ACHN (cell line): ENCODE measurements at regions not wholly inside any gene's neighbourhood (a gene's known extent, or its start where the extent isn't known, plus 50 kb on each side); places are given as distances from the start of the nearest gene placed in this dataset.

Experiments
- DNase-seq: peaks from one replicate; pipeline ENCODE4 v3.0.0-alpha.2; 2015
- in situ Hi-C: cut with HindIII; loops from 2 replicates; pipeline ENCODE4 v1.10.0; 2017; ENCODE audit warnings: low sequenced_read_pairs, low pct_ligation_motif_present, low pct_unique_long_range_greater_than_20kb

DNA sequence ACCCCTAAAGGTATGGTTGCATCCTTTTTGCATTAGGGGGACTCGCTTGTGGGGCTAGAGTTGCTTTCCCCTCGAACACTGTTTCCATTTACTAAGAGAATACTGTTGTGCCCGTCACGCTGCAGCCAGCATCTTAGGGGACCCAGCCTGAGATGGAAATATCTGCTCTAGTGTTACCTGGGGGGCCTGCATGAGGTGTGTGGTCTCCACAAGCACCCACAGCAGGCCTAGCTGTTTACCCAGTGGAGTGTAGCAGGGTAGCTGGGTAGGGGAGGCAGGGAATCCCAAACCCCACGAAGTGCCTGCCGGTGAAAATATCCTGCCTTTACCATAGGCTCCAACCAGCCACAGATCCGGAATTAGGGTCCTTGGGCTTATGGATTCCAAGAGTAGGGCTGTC lies 303.6 kb downstream of the PTPRU start:
- no peak for DNase-seq
- in situ Hi-C loops: no loop called here

DNA sequence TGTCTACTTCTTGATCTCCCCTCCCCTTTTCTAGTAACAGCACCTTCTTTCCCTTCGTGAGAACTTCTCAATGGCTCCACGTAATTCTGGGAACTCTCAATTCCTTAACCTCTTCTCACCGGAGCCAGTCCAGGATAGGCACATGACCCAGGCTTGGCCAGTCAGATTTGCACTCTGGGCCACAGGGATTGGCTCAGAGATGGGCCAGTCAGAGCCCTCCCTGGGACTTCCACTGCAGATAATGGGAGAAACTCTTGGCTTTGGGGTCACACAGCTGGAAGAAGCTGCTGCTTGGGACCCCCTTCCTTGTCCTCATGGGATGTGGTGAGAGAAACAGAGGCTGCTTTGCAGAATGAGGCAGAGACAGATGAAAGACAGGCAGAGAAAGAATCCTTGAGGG lies 302.3 kb downstream of the PTPRU start:
- in situ Hi-C loops: no loop called here
- DNase-seq: no peak

DNA sequence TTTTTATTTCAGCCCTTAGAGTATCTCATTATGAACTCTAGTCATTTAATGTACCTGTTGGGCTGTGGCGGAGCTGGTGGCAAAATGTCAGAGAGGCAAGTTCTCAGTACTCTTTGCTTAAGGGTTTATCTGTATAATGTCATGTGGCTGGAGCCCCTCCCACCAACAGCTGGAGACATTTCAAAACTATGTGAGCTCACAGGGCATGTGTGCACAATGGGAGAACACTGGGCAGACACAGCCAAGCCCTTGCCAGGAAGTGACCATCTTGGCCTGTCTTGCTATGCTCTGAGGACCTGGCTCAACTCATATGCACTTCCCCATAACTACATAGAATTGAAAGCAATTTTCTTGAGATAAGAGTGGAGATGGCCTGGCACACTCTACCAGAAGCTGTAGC lies 296.4 kb downstream of the PTPRU start:
- in situ Hi-C loops: no loop called here
- DNase-seq: no peak

- DNase-seq: no peak
- in situ Hi-C loops: no loop called here
Measured at GRCh38 chr1:29532285-29532684, 296.0 kb downstream of the PTPRU start.

GRCh38 chr1:29531596-29531995 lies 295.3 kb downstream of the PTPRU start:
- in situ Hi-C loops: no loop called here
- no peak for DNase-seq

- in situ Hi-C loops: no loop called here
- no peak for DNase-seq
Measured at GRCh38 chr1:29529677-29530278, 293.5 kb downstream of the PTPRU start.

- no peak for DNase-seq
- in situ Hi-C loops: no loop called here
Measured at GRCh38 chr1:29527314-29528004, 291.1 kb downstream of the PTPRU start.

GRCh38 chr1:29525941-29526340 lies 289.6 kb downstream of the PTPRU start:
- in situ Hi-C loops: no loop called here
- DNase-seq: no peak

DNA sequence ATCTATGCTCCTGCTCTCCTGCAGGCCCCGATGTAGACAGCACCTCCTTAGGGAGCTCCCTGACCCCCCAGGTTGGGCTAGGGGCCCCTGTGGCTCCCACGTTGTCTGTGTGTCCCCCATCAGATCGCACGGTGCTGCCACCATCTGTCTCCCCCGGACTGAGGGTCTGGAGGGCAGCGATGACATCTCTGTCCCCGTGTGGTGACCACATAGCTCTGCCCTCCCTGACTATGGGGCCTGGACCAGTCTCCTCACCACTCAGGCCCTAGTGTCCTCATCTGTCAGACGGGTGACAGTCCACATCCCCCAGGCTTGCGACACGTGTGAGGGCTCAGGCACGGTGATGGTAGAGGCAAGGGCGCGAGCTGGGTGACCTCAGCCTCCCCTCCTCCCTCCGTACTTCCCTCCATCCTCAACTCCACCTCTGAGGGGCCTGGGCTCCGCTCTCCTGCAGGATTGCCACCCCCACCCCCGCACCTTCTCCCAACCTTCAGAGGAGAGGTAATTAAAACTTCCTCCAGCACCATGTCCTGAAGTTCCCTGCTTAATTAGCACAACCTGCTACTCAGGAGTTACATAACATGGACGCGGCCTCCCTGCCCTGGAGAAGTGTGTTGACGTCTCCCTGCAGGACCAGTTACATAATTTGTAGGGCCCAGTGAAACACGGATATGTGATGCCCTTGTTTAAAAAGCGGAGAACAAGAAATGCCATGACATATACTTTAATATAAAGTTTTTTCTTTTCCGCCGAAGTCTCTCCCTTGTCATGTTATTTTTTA lies 288.2 kb downstream of the PTPRU start:
- in situ Hi-C loops: no loop called here

DNA sequence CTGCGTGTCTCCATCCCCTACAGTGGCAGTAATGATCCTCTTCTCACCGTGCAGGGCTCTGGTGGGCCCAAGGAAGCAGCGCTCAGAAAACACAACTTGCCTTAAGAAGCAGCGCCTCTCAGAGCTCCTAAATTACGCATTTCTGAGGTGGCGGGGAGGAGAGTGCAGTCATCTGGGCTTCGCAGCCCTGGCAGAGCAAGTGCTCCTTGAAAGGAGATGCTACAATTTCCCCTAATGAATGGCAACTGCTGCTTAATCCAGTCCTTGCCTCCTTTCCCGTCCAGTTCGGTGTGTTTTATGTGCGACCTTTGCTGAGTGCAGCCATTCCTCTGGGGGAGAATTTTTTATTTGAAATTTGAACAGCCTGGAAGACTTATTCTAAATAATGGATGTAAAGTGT lies 287.3 kb downstream of the PTPRU start:
- DNase-seq: no peak
- in situ Hi-C loops: no loop called here

More for the DNA sequence above, 288.2 kb downstream of the PTPRU start:
- DNase-seq: no peak

- in situ Hi-C loops: no loop called here
- DNase-seq: no peak
Measured at GRCh38 chr1:29523136-29523535, 286.8 kb downstream of the PTPRU start.

GRCh38 chr1:29521811-29522580 lies 285.7 kb downstream of the PTPRU start:
- in situ Hi-C loops: no loop called here
- no peak for DNase-seq

GRCh38 chr1:29521438-29521715 lies 285.1 kb downstream of the PTPRU start:
- in situ Hi-C loops: no loop called here
- DNase-seq: no peak

GRCh38 chr1:29520571-29521437 lies 284.5 kb downstream of the PTPRU start:
- DNase-seq: no peak
- in situ Hi-C loops: no loop called here

- in situ Hi-C loops: no loop called here
Measured at GRCh38 chr1:29519788-29520110, 283.4 kb downstream of the PTPRU start.

DNA sequence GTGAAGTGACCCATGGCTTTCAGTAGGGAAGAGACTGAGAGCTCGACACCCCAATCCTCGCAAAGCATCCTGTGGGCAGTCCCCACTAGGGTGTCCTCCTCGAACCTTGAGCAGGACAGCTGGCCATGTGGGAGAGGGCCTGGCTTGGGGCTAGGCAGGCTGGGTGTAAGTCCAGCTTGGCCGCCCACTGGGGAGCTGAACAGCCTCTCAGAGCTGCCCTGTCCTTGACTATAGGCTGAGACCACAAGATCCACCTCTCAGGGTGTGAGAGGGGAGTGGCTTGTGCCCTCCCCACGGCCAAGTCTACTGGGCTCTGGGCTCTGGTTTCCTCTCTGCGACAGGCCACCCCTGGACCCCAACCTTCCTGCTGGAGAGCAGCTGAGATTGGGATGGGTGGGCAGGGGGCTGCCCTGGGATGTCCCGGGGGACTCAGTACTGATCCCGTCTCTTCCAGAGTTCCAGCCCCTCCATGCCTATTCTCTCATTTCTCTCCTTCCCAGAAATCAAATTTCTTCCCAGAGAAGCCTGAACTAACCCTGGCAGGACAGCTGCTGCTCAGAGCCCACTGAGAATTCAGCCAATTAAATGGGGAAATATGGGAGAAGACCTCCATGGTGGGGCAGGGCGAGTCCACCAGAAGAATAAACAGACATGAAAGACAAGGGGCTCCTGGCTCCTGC lies 282.9 kb downstream of the PTPRU start:
- DNase-seq: no peak
- in situ Hi-C loops: no loop called here

More at GRCh38 chr1:29519788-29520110, 283.4 kb downstream of the PTPRU start:
- no peak for DNase-seq

- in situ Hi-C loops: no loop called here
- no peak for DNase-seq
Measured at GRCh38 chr1:29518183-29518835, 282.0 kb downstream of the PTPRU start.
